GM18499 (cell line): ENCODE measurements at regions not wholly inside any gene's neighbourhood (a gene's known extent, or its start where the extent isn't known, plus 50 kb on each side); places are given as distances from the start of the nearest gene placed in this dataset.
"Not testable (repeated sequence)": the region's sequence is repeated elsewhere in the genome, so short reads cannot be mapped to it uniquely, and the experiment has no call there.

Experiments
- ATAC-seq: cut with Tn5 transposase; IDR thresholded peaks from one replicate; pipeline ENCODE4 v1.9.1; 2021; ENCODE audit warnings: moderate number of reproducible peaks; ENCODE audit not compliant: insufficient read depth, unreplicated experiment

DNA sequence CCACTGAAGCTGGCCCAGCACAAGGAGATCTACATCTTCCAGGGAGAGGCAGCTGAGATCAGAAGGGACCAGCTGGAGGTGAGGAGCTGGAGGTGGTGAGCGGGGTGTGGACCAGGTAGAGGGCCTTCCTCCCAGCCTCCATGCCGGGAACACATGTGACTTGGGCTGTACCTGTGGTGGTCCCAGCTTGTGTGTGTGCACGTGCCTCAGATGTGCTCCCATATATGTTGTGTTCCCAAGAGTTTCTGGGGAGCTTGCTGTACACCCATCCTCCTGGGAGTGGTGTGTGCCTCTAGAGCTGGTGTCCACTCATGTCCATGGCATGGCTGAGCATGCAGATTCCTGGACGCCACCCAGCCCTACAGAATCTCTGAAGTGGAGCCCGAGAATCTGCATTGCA, 183.7 kb upstream of the AKAP13 start:
- ATAC-seq = not testable (repeated sequence)

DNA sequence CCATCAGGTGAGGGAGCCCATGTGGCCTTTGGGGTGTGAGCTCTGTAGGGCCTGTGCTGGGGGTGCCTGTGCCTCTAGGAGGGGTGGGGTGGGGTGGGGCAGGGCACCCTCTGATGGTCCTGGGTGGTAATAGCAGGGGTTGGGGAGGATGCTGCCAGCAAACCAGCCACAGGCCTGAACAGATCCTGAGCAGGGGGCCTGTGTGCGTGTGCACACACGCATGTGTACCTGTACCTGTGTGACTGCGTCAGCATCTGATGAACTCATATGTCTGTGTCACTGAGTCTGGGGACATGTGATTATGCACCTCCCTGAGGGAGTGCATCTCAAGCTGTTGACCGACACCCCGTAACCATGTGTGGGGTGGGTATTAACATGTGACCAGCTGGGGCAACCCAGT, 182.8 kb upstream of the AKAP13 start:
- ATAC-seq = not testable (repeated sequence)

DNA sequence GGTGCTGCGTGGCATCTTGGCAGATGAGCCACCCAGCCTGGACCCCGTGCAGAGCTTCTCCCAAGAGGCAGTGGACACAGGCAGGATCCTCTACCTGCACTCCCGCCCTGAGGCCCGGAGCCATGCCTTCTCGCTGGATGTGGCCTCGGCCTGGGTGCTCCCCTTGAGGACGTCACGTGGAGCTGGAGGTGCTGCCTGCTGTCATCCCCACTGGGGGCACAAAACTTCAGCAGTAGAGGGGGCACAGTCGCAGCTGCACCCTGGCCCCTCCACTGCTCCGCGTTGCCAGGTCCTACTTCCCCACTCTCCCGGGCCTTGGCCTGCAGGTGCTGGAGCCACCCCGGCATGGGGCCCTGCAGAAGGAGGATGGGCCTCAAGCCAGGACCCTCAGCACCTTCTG, 182.0 kb upstream of the AKAP13 start:
- not testable (repeated sequence) for ATAC-seq

DNA sequence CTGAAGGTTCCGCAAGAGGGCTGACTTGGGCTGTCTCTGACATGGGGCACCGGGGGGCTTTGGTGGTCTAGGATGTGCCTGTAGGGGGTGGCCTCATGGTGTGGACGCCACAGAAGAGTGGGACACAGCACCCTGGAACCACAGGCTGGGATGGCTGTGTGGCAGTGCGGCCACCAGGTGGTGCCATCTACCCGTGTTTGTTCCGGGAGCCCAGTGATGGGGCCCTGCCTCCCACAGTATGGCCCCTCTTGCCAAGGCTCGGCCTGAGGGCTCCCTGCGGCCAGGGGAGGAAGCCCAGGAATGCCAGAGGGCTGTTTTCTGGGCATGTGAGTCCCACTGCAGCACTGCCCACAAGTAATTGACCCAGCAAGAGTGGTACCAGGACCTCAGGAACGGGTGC, 180.2 kb upstream of the AKAP13 start:
- ATAC-seq = not testable (repeated sequence)

DNA sequence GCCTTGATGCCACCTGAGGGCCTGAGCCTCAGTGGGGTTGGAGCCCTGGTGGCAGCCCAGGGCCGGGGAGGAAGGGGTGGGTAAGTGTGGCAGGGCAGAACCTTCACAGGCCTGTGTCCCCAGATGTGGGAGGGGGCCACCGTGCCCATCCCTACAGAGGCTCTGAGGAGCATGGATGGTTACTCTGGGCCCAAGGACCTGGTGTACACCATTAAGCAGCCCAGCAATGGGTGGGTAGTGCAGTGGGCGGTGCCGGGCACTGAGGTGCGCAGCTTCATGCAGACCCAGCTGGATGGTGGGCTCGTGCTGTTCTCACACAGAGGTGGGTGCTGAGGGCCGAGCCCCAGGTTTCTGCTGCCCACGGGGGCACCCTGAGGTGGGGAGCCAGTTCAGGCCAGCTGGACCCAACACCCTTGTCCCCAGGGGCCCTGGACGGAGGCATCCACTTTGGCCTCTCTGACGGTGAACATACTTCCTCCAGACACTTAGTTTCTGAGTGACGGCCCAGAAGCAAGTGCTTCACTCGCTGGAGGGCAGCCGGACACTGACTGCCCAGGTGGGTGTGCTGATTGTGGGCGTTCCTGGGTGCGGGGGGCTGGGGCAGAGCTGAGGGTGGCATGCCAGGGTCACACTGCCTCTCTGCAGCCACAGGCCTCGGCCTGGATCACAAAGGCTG, 179.1 kb upstream of the AKAP13 start:
- not testable (repeated sequence) for ATAC-seq

DNA sequence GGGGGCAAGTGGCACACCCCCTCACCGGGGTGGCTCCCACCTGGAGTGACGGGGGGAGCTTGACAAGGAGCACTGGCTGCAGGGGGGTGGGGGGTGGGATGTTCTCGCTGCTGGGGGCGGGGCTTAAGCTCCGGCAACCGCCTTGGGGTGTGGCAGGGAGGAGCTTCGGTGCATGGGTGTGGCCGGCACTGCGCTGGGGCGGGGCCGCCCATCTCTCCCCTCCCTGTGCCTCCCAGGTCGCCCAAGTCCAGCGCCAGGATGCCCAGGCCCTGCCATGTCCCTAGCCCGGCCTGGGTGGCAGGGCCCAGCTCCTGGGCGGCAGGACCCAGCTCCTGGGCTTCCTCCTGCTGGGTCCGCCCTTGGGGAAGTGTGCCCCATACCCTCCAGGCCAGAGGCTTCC, 175.9 kb upstream of the AKAP13 start:
- not testable (repeated sequence) for ATAC-seq

DNA sequence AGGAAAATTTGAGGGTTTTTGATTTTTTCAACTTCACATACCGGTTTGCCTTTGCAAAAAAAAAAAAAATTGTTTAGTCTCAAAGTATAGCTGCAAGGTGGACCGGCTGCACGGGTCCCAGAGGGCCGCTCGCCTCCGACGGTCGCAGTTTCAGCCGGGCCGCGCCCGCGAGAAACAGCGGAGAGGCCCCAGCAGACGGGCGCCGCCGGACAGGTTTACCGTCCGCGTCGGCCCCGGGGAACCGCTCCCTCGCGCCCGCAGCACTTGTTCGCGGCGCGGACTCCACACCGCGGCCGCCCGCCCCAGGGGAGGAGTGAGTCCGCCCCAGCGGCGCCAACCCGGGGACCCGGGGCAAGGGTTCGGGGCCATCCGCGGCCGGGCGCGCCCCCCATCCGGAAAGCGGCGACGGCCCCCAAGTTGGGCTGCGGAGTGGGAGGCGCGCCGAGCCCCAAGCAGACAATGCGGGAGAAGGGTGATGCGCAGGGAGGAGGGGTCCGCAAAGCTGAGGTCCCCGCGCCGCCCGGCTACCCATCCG, 146.5 kb upstream of the AKAP13 start:
- not testable (repeated sequence) for ATAC-seq

DNA sequence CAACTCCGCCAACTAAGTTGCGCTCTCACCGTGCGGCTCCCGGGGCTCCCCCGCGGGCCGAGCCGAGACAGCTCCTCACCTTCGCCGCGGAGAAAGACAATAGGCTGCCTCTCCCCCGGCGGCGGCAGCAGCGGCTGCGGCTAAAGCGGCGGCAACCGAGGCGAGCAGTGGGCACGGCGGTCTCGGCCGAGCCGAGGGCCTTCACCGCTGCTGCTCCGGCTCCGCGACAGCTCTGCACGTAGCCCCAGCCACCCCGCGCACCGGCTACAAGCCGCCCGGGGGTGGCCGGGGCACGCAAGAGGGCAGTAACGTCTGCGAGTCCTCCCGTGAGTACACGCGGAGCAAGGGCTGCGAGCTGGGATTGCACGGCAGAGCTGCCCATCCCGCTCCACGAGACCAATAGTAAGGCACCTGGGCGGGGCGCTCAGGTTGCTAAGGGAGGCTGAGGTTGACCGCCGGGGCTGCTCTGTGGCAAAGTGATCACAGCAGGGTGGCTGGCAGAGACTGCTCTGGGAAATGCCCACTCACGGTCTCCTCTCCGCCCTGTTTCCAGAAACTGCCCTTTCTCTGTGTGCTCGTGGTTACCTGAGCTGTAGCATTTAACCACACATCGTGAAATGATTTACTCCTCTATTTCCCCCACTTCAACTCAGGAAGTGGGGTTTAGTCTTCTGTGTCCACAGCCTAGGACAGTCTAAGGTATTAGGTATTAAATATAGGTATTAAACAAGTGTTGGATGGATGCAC, 145.8 kb upstream of the AKAP13 start:
- ATAC-seq = not testable (repeated sequence)

DNA sequence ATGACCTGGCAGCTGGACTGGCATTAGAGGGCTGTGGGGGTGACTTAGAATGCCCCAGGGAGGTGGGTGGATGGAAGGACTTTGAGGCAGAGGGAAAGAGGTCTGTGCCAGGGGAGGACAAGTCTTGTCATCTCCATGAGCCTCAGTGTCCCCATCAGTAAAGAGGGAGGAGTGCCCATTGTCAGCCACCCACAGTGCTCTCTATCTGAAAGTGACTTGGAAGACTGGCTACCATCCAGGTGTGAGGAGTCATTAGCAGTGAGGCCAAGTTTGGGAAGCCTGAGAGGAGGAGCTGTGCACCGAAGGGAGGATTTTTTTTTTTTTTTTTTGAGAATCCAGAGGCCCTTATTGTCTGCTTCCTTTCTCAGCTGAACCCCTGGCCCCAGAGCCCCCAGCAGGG, 136.3 kb upstream of the AKAP13 start:
- ATAC-seq = not testable (repeated sequence)

DNA sequence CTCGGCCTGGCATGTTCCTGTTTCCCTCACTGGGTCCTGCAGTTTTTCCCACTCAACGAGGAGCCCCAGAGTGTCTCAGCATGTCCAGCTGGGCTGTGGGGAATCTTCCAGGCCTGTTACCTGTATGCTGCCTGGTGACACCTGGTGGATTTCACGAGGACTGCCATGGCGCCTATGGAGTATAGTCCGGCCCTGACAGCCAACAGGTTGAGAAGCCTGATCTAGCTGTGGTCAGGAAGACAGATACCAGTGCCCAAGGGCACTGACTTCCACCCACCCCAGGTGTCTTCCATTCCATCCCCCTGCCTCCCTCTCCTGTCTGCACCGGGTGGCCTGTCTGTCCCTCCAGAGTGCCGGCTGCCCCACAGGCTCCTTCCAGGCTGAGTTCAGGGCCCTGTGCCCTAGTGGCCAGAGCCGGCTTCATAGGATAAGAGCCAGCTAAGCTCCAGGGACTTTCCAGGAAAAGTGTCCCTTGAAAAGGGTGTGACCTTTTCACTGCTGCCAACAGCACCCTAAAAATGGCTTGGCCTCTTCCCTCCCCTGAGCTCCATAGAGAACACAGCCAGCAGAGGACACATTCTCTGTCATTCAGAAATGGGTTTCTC, 129.4 kb upstream of the AKAP13 start:
- not testable (repeated sequence) for ATAC-seq

DNA sequence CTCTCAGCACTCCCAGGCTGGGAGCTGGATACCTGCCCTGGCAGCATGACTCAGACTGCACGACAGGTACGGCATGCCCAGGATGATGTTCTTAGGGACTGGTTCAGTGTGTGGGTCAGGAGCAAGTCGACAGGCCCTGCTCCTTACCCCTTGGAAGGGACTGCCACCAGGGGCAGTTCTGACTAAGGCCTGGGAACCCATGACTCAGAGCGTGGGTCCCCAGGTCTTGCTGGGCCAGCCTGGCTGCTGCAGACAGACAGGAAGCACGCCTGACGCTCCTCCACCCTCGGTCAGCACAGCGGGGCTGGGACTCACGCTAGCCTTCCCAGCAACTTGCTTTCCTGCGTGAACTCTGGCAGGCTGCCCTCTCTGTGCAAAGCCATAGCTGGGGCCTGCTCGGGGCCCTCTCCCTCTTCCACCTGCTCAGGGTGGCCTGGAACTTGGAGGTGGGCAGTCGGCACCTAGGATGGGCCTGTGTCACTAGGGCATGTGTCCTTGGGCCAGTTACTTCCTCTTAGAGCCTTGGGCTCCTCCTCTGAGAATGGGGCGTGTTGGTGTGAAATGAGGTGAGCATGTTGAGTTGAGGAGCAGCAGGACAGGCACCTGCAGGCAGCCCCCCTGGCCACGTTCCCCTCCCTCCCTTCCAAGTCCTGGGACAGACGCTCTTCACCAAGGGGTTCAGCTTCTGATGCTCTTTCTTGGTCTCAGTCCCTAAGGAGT, 127.0 kb upstream of the AKAP13 start:
- ATAC-seq = peak; percentile 48

DNA sequence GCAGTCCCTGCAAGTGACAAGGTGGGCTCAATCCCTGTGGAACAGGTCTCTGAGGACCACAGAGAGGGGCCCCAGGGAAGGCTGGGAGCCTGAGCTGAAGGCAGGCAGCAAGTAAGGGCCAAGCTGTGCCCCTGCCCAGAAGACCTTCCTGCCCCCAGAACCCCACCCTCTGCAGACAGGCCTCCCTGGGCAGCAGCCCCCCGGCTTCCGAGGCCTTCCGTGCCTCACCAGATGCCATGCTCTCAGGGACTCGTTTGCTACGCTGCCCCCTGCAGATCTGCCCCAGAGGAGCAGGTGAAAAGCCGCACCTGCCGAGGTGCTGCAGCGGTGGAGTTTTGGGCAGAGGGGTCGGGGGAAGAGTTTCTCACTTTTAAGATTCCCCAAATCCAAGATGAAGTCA, 125.4 kb upstream of the AKAP13 start:
- not testable (repeated sequence) for ATAC-seq

DNA sequence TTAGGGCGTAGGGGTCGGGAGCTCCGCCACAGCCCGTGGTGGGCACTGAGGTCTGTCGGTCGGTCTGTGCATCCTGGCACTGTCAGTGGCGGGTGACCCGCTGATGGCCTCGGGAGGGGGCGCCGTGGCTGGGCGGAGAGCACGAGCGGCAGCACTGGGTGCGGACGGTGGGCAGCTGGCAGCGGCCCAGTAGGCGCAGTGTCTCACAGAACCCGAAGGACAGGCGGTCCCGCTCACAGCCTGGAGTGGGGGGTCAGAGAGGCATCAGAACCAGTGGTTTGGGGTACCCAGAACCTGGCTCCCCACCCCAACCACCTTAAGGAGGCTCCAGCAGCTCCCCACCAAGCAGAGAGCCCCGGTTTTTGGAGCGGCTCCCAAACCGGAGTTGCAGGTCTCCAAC, 124.9 kb upstream of the AKAP13 start:
- not testable (repeated sequence) for ATAC-seq

DNA sequence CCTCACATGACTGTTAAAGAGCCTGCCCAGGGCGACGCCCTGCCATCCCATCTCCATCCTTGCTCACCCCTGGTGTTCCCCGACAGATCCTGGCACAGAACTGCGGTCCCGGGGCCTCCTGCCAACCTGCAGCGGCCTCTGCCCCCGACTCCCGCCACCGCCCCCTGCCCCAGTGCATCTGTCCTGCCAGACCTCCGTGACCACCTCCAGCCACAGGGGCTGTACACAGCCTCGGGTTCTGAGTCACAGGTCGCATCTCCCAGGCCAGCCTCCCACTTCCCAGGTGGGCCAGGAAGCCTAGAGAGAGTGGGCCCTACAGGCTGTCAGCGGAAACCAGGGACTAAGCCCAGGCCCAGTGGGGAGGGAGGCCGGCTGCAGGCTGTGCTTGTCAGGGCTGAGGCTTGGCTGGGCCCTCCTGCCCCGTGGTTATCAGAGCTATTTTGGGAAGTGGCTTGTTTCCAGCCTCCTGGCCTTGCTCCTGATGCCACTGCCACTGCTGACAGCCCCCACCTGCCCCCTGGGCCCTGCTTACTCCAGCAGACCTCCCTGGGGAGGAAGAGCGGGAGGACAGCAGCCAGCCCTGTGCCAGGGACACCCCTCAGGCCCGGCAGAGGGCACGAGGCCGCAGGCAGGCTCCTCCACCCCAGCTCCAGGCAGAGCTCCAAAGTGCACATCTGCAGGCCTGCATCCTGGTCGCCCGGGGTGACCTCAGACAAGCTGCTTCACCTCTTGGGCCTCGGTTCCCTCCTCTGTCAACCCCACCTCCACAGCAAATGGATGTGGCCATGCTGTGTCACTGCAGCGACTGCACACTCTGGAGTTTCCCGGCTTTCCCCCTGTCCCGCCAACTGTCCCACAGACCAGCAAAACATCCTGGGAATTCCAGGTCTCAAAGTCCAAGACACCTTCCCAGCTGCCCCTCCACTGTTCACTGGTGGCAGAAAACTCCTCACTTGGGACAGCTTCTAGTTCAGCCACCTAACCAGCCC, 124.1 kb upstream of the AKAP13 start:
- not testable (repeated sequence) for ATAC-seq

DNA sequence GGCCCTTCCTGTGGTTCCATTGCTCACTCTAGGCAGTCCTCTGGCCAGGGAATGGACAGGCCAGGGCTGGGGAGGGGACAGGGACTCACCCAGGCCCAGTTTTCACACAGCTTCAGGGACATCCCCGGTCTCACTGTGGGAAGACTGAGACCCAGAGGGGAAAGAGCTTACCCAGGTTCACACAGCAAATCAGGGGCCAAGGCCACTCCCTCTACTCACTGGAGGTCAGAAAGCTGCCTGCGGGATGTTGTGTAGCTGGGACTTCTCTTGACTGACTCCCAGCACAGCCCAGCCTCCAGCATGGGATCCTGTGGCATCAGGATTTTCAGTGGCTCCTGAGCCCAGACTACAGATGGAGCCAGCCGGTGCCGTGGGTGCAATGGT, 122.3 kb upstream of the AKAP13 start:
- ATAC-seq = not testable (repeated sequence)

DNA sequence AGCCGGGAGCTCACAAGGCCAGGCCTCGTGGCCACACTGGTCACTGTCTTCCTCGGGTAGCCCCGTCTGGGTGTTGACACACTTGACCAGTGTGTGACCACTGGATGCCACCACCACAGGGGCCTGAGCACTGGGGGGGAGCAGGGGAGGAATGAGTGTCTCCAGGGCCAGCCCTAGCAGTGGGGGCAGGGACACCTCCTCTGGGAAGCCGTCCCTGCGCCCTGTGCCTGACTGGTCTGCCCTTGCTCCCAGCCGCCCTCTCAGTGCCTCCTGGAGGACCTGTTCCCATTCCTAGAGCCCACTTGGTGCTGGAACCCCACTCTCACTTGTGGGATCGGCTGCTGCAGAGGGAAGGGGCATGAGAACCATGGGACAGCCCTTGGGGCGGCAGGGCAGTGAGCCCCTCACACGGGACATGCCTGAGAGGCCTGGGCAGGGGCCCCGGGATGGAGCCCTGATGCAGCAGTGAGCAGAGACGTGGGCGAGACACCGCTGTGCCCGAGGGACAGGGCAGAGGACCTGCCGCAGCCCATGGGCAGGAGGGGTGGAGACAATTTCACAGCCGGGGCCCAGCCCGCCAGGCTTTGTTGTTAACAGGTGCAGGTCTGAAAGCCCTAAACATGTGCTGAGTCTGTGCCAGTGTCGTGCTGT, 121.7 kb upstream of the AKAP13 start:
- ATAC-seq = not testable (repeated sequence)

DNA sequence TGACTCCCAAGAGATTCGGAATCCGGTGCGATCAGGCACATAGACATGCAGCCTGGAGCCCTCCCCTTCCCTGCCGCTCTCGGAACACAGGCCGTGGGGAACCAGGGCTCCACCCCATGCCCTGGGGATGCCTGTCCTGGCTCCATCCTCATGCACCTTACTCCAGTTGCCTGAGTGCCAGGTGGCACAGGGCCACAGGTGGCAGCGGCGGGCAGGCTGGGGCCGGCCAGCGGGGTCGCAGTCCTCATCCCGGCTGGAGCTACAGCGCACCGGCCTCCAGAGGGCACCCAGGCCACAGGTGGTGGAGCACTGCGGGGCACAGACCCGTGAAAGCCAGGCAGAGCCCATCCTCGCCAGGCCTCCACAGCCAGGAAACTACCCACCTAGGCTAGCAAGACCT, 119.9 kb upstream of the AKAP13 start:
- ATAC-seq = not testable (repeated sequence)

DNA sequence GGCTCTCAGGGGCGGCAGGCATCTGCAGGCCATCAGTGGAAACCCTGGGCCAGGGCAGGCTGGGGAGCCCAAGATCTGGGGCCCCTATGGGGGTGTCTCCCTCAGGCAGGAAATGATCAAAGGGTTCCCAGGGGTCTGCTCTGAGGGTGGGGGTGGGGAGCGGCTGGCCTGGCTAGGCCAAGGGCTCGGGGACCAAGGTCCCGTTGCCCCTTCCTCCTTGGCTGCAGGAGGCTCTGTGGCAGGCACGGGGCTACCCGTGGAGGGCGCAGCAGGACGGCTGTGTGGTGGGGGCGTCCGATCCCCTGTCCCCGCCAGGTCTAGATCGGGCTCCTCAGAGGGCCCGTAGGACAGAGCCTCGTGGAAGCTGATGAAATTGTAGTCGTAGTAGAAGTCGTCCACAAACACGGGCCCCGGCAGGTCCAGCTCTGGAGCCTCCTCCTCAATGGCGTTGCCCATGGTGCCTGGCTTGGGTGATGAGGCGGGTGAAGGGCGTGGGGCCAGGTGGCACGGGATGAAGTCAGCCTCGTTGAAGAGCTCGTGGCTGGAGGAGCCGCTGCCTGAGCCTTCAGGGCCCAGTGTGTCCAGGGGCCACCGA, 117.8 kb upstream of the AKAP13 start:
- not testable (repeated sequence) for ATAC-seq
